ENCODE measurements at regions not wholly inside any gene's neighbourhood (a gene's known extent, or its start where the extent isn't known, plus 50 kb on each side); places are given as distances from the start of the nearest gene placed in this dataset.

GRCh38 chr12:89836026-89836425 lies 127.4 kb upstream of the ATP2B1 start:
- peaks cover 3% of the 10 kb centered on the region for H3K27me3 Mint-ChIP-seq
- no peak for TF ChIP-seq CTCF (conservative IDR thresholded peaks at IDR 0.05)
- H3K4me1 Mint-ChIP-seq (ENCODE audit: unreplicated experiment): peaks cover 12% of the 10 kb centered on the region
- no peak overlapping the region for H3K27ac Mint-ChIP-seq
- H3K9me3 Mint-ChIP-seq: no peaks in the 10 kb centered on the region
- no peak overlapping the region for H3K4me3 Mint-ChIP-seq
- DNase-seq (ENCODE audit: extremely low spot score, unreplicated experiment): no peak
- no peaks in the 10 kb centered on the region for H3K36me3 Mint-ChIP-seq

GRCh38 chr12:89834676-89835075 lies 126.0 kb upstream of the ATP2B1 start:
- H3K27ac Mint-ChIP-seq: no peak overlapping the region
- H3K9me3 Mint-ChIP-seq: no peaks in the 10 kb centered on the region
- H3K36me3 Mint-ChIP-seq: no peaks in the 10 kb centered on the region
- no peak for DNase-seq (ENCODE audit: extremely low spot score, unreplicated experiment)
- H3K27me3 Mint-ChIP-seq: peaks cover 5% of the 10 kb centered on the region
- no peak overlapping the region for H3K4me3 Mint-ChIP-seq
- no peak for TF ChIP-seq CTCF (conservative IDR thresholded peaks at IDR 0.05)
- peaks cover 15% of the 10 kb centered on the region for H3K4me1 Mint-ChIP-seq (ENCODE audit: unreplicated experiment)

GRCh38 chr12:89833337-89834252 lies 125.0 kb upstream of the ATP2B1 start:
- no peak for TF ChIP-seq CTCF (conservative IDR thresholded peaks at IDR 0.05)
- Mint-ChIP-seq H3K4me1 (ENCODE audit: unreplicated experiment) (peaks cover 18% of the 10 kb centered on the region), H3K36me3 (no peaks in the 10 kb centered on the region), H3K27ac (no peak overlapping the region), H3K27me3 (peaks cover 5% of the 10 kb centered on the region), H3K9me3 (no peaks in the 10 kb centered on the region), H3K4me3 (no peak overlapping the region)
- no peak for DNase-seq (ENCODE audit: extremely low spot score, unreplicated experiment)

GRCh38 chr12:89832336-89832735 lies 123.7 kb upstream of the ATP2B1 start:
- no peak for TF ChIP-seq CTCF (conservative IDR thresholded peaks at IDR 0.05)
- no peak overlapping the region for H3K4me3 Mint-ChIP-seq
- DNase-seq (ENCODE audit: extremely low spot score, unreplicated experiment): no peak
- no peak overlapping the region for H3K27ac Mint-ChIP-seq
- H3K36me3 Mint-ChIP-seq: no peaks in the 10 kb centered on the region
- peaks cover 21% of the 10 kb centered on the region for H3K4me1 Mint-ChIP-seq (ENCODE audit: unreplicated experiment)
- peaks cover 4% of the 10 kb centered on the region for H3K27me3 Mint-ChIP-seq
- H3K9me3 Mint-ChIP-seq: no peaks in the 10 kb centered on the region

GRCh38 chr12:89831310-89832095 lies 122.9 kb upstream of the ATP2B1 start:
- no peak for DNase-seq (ENCODE audit: extremely low spot score, unreplicated experiment)
- no peak overlapping the region for H3K4me3 Mint-ChIP-seq
- no peaks in the 10 kb centered on the region for H3K9me3 Mint-ChIP-seq
- H3K27ac Mint-ChIP-seq: no peak overlapping the region
- H3K4me1 Mint-ChIP-seq (ENCODE audit: unreplicated experiment): peaks cover 22% of the 10 kb centered on the region
- peaks cover 4% of the 10 kb centered on the region for H3K27me3 Mint-ChIP-seq
- no peaks in the 10 kb centered on the region for H3K36me3 Mint-ChIP-seq
- TF ChIP-seq CTCF (conservative IDR thresholded peaks at IDR 0.05): no peak
